Keratinocyte (primary cell): ENCODE measurements at regions not wholly inside any gene's neighbourhood (a gene's known extent, or its start where the extent isn't known, plus 50 kb on each side); places are given as distances from the start of the nearest gene placed in this dataset.

Experiments used
- DNase-seq: peaks from one replicate; pipeline ENCODE4 v3.0.0-alpha.2; 2011; ENCODE audit warnings: low read depth, missing footprints, low spot score
- FAIRE-seq: peaks from 2 replicates; lab custom pipeline; 2011; peaks lifted over from hg19 to GRCh38; lab: Jason Lieb, UNC
- H2AFZ ChIP-seq: 2 replicates; pipeline ENCODE4 v1.6.0; 2012; ENCODE audit warnings: low read length, control low read depth, inconsistent platforms; ENCODE audit not compliant: control insufficient read depth
- H3K27ac ChIP-seq: 2 replicates; pipeline ENCODE4 v1.5.1; 2011; ENCODE audit warnings: low read length; ENCODE audit not compliant: control insufficient read depth, insufficient read depth
- H3K27me3 ChIP-seq: 3 replicates; pipeline ENCODE4 v1.6.0; 2011; ENCODE audit warnings: low read length; ENCODE audit not compliant: control insufficient read depth, insufficient read depth; ENCODE audit errors: extremely low read depth
- H3K36me3 ChIP-seq, 2 experiments: 2 replicates in 1 of 2; 3 replicates in 1 of 2; pipeline ENCODE4 v1.5.1; 2011; ENCODE audit warnings: low read length in 2 of 2, mild to moderate bottlenecking in 1 of 2; ENCODE audit not compliant: control insufficient read depth in 2 of 2, insufficient read depth in 2 of 2; ENCODE audit errors: extremely low read depth in 1 of 2
- H3K4me1 ChIP-seq: 3 replicates; pipeline ENCODE4 v1.5.1; 2011; ENCODE audit warnings: low read length; ENCODE audit not compliant: control insufficient read depth, insufficient read depth; ENCODE audit errors: extremely low read depth
- H3K4me2 ChIP-seq: 3 replicates; pipeline ENCODE4 v1.6.0; 2011; ENCODE audit warnings: low read depth, low read length; ENCODE audit not compliant: control insufficient read depth, insufficient read depth; ENCODE audit errors: extremely low read depth
- H3K4me3 ChIP-seq, 3 experiments: fragments of 200-600 bp in 1 of 3; sonication (generic) in 1 of 3; 2 replicates in 2 of 3; 3 replicates in 1 of 3; pipeline ENCODE4 v1.5.1; 2011 to 2016; ENCODE audit warnings: low read length in 3 of 3, mild to moderate bottlenecking in 3 of 3, control low read depth in 2 of 3, inconsistent platforms in 1 of 3, low read depth in 1 of 3, mixed read lengths in 1 of 3, mixed run types in 1 of 3, moderate library complexity in 1 of 3; ENCODE audit not compliant: control insufficient read depth in 2 of 3, insufficient read depth in 2 of 3; ENCODE audit errors: extremely low read depth in 1 of 3
- H3K79me2 ChIP-seq: 2 replicates; pipeline ENCODE4 v1.6.0; 2012; ENCODE audit warnings: low read length; ENCODE audit not compliant: control insufficient read depth, insufficient read depth
- H3K9ac ChIP-seq: 3 replicates; pipeline ENCODE4 v1.6.0; 2011; ENCODE audit warnings: low read length; ENCODE audit not compliant: control insufficient read depth, insufficient read depth; ENCODE audit errors: extremely low read depth
- H3K9me1 ChIP-seq: 3 replicates; pipeline ENCODE4 v1.6.0; 2011; ENCODE audit warnings: low read length; ENCODE audit not compliant: control insufficient read depth, insufficient read depth; ENCODE audit errors: extremely low read depth
- H3K9me3 ChIP-seq: 2 replicates; pipeline ENCODE4 v1.5.1; 2012; ENCODE audit warnings: low read depth, low read length; ENCODE audit not compliant: control insufficient read depth
- H4K20me1 ChIP-seq: 3 replicates; pipeline ENCODE4 v1.6.0; 2011; ENCODE audit warnings: low read length; ENCODE audit not compliant: control insufficient read depth, insufficient read depth; ENCODE audit errors: extremely low read depth
- CTCF ChIP-seq, 3 experiments: IDR thresholded peaks in 1 of 3; conservative IDR thresholded peaks in 1 of 3; optimal IDR thresholded peaks in 1 of 3; 2 replicates in 2 of 3; 3 replicates in 1 of 3; pipeline versions ENCODE3 to v1.5.1; 2011; ENCODE audit warnings: low read length in 3 of 3, mild to moderate bottlenecking in 3 of 3, moderate library complexity in 2 of 3, control low read depth in 1 of 3, inconsistent platforms in 1 of 3; ENCODE audit not compliant: insufficient read depth in 2 of 3; ENCODE audit errors: extremely low read depth in 1 of 3
- EZH2 ChIP-seq: IDR thresholded peaks from one replicate; pipeline ENCODE4 v1.6.1; 2012; ENCODE audit warnings: inconsistent platforms, mild to moderate bottlenecking, low read length, moderate library complexity
- dilution Hi-C: fragments of 300-500 bp; cut with MboI; formaldehyde crosslinking; loops from one replicate; pipeline ENCODE4 v1.7.0; 2020; ENCODE audit warnings: low sequenced_read_pairs; ENCODE audit not compliant: extremely low pct_ligation_motif_present

- Histone ChIP-seq H3K4me2 (no peak overlapping the region), H3K79me2 (no peaks in the 10 kb centered on the region), H4K20me1 (no peaks in the 10 kb centered on the region), H3K27ac (no peak overlapping the region), H3K9me3 (peaks cover 3% of the 10 kb centered on the region), H3K4me3 (no peak overlapping the region), H3K4me1 (no peaks in the 10 kb centered on the region), H3K36me3 (no peaks in the 10 kb centered on the region), H2AFZ (no peak overlapping the region), H3K9me1 (no peaks in the 10 kb centered on the region), H3K27me3 (no peaks in the 10 kb centered on the region), H3K9ac (no peak overlapping the region)
- TF ChIP-seq CTCF (optimal IDR thresholded peaks at IDR 0.05 in 1 of 3, IDR thresholded peaks at IDR 0.05 in 1 of 3, conservative IDR thresholded peaks at IDR 0.05 in 1 of 3; ENCODE audit: extremely low read depth in 1 of 3, insufficient read depth in 2 of 3, low read length in 3 of 3) (no peak), EZH2 (no peak)
- dilution Hi-C loops = no loop called here
- FAIRE-seq = no peak
- no peak for DNase-seq
Measured at GRCh38 chr4:10963958-10964703, 279.6 kb upstream of the CLNK start.

DNA sequence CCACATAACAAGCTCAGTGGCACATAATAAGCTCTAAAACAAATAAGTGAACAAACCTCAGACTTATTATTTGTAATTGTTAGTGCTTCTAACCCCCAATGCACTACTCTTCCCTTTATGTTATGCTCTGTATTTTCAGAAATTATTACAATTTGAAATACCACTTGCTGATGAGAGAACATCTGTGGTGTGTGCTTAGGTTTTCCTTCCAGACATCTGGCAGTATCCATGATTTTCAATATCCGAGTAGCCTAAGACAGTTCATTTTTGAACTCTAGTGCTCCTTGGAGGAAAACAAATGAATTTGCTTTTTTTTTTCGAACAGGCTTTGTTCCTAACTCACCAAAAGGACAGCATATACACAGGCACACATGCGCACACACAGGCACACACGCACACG is 278.7 kb upstream of the CLNK start:
- no peak for FAIRE-seq
- Histone ChIP-seq H2AFZ (no peak overlapping the region), H4K20me1 (no peaks in the 10 kb centered on the region), H3K9me3 (peaks cover 3% of the 10 kb centered on the region), H3K27ac (no peak overlapping the region), H3K79me2 (no peaks in the 10 kb centered on the region), H3K9me1 (no peaks in the 10 kb centered on the region), H3K4me2 (no peak overlapping the region), H3K4me3 (no peak overlapping the region), H3K9ac (no peak overlapping the region), H3K36me3 (no peaks in the 10 kb centered on the region), H3K4me1 (no peaks in the 10 kb centered on the region), H3K27me3 (no peaks in the 10 kb centered on the region)
- dilution Hi-C loops = no loop called here
- DNase-seq = no peak
- no peak for TF ChIP-seq CTCF (optimal IDR thresholded peaks at IDR 0.05 in 1 of 3, IDR thresholded peaks at IDR 0.05 in 1 of 3, conservative IDR thresholded peaks at IDR 0.05 in 1 of 3; ENCODE audit: extremely low read depth in 1 of 3, insufficient read depth in 2 of 3, low read length in 3 of 3)
- no peak for TF ChIP-seq EZH2
